ENCODE measurements at regions not wholly inside any gene's neighbourhood (a gene's known extent, or its start where the extent isn't known, plus 50 kb on each side); places are given as distances from the start of the nearest gene placed in this dataset.

- no peak for DNase-seq
Measured at GRCh38 chr12:125373375-125373774, 308.1 kb downstream of the AACS start.

GRCh38 chr12:125376422-125376821 lies 311.2 kb downstream of the AACS start:
- no peak for DNase-seq

GRCh38 chr12:125377093-125377492 lies 311.9 kb downstream of the AACS start:
- DNase-seq = no peak

DNA sequence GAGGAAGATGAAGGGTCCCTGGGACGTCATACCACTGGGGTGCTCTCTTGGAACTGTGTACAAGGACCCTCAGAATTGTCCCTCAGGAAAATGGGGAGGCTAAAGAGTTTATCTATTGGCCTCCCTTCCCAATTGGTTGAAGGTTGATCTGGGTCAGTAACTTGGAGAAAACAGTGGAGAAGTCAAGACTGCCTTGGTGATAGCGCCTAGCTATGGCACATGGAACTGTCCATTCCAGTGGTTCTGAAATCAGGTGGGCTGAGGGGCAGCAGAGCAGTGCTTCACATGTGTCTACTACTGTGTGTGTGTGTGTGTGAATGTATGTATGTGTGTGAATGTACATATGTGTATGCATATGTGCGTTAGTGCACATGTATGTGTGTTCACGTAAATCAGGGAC lies 316.1 kb downstream of the AACS start:
- DNase-seq = no peak

DNA sequence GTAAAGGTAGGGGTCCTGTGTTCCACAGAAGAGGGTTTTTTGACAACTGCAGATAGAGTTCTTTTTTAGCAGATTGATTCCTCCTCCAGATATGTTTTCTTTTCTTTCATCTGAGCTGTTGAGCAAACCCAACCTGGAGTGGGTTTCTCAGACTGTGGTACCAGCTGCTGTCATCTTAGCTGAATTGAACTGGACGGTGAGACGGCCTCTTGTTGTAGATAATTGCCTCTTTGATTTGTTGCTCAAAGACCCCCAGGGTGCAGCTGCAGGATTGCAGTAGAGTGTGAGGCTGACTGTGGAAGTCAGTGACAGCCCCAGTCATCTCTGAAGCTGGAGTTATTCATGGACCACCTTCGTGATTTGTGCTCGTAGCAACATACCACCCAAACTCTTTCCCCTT lies 317.7 kb downstream of the AACS start:
- DNase-seq = no peak

DNA sequence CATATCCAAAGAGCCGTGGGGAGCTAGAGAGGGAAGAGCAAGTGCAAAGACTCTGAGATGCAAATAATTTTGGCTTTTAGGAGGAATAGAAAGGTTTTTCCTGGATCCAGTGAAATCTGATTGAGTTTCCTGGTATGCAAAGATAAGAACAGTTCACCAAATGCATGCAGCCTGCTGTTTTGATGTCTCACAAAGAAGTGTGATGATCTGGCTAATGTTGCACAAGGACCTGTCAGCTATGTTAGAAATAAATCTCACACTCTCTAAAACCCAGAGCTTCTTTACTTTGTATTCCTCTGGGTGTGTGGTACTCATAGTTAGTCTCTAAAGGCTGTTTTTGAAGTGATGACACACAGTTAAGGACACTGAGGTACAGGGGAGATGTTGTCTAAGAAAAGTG lies 321.4 kb downstream of the AACS start:
- no peak for DNase-seq

DNA sequence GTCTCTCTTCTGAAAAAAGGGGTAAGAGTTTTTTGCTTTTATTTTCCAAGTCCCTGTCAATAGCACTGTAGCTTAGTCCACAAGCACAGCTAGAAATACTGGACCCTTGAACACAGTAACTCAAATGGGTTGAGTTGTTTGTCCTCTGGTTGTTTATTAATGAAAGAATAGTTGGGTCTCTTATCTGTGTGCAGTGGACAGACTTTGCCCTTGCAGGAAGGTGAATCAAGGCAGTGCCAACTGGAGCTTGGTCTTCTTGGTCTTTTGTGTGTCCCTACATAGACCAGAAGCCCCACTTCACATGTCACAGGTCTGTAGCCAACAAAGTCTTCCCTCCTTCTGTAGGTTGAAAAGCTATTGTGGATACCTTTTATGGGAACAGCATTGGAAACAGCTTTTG lies 322.0 kb downstream of the AACS start:
- no peak for DNase-seq

GRCh38 chr12:125389061-125389697 lies 323.9 kb downstream of the AACS start:
- no peak for DNase-seq

GRCh38 chr12:125393569-125393968 lies 328.3 kb downstream of the AACS start:
- no peak for DNase-seq

GRCh38 chr12:125395583-125396215 lies 330.5 kb downstream of the AACS start:
- no peak for DNase-seq

DNA sequence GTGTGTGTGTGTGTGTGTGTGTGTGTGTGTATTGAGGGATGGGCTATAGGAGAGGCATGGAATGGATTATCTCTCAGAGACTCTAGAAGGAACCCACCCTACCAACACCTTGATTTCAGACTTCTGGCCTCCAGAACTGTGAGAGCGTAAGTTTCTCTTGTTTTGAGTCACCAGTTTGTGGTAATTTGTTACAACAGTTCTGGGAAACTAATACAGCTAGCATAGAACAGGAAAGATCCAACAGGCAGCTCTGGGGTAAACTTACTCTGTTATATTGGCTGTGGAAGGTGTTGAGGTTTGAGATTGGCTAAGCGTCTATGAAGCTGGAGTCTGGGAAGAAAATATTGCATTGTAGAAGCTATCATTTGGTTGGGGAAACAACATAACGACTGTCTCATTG lies 334.3 kb downstream of the AACS start:
- no peak for DNase-seq

- no peak for DNase-seq
Measured at GRCh38 chr12:125402874-125403789, 337.9 kb downstream of the AACS start.

GRCh38 chr12:125403843-125404242 lies 338.6 kb downstream of the AACS start:
- DNase-seq = no peak

GRCh38 chr12:125406131-125406530 lies 340.9 kb downstream of the AACS start:
- no peak for DNase-seq

DNA sequence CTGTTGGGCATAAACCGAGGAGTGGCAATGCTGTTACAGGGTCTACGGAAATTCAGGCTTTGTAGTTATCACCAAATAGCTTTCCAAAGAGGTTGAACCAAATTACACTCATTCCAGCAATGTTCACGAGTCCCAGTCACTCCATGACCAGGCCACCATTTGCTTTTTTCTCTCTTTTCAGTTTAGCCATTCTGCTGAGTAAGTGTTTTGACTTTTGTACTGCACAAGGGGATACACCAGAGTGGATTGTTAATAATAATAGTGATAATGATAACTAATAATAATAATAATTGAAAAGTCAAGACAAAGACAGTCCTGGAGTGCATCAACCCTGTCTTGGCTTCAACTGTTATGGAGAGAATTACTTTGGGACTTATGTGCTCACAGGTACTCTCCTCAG lies 343.5 kb downstream of the AACS start:
- DNase-seq = no peak

DNA sequence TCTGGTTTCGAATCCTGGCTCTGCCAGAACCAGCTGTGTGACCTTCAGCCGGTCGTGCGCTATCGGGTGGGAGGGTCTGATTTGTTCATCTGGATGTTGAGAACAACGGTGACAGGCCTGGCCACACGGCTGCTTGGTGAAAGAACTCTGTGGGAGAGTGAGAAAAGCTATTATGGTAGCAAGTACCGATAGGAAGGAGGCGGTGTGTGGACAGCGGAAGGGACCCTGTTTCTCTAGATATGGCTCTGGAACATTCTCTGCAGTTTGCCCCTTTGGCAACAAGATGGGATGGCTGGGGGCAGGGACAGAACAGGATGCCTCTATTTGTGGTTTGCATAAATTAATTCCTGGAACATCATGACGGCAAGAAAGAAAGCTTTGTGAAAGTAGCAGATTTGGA lies 347.3 kb downstream of the AACS start:
- DNase-seq = no peak

DNA sequence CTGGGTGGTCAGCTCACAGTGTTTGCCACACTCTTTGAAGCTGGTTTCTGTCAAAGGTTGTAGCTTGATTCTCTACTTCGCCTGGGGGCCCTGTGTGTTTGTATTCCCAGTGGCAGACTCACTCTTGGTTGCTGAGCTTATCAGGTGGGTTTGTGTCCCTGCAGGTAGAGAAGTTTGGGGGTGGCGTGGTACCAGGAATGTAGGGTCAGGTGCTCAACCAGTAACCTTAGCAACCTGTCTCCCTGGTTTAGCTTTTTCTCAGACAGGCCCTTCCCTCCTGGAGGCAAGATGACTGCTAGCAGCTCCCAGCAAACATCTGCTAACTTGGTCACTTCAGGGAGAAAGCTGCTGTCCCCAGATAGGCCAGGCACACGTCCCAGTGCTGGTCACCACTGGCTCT lies 352.2 kb downstream of the AACS start:
- no peak for DNase-seq

DNA sequence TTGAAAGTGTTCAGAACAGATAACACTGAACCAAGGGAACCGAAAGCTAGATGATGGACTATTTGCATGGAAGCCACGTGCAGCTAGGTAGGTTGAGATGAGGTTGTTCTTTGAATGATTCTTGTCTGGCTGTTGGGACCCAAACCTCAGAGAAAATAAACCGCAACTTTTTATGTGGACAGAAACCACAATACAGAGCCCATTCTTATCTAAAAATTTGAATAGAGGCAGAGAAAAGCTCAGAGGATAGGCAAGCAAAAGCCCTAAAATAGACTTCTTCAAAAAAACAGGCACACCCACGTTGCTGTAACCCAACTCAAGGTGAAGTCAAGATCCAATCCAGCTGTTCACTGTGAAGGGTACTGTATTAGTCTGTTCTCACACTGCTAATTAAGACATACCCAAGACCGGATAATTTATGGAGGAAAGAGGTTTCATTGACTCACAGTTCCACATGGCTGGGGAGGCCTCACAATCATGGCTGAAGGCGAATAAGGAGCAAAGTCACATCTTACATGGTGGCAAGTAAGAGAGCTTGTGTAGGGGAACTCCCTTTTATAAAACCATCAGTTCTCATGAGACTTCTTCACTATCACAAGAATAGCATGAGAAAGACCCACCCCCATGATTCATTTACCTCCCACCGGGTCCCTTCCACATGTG lies 353.8 kb downstream of the AACS start:
- no peak for DNase-seq

- DNase-seq = no peak
Measured at GRCh38 chr12:125424909-125425308, 359.7 kb downstream of the AACS start.

DNA sequence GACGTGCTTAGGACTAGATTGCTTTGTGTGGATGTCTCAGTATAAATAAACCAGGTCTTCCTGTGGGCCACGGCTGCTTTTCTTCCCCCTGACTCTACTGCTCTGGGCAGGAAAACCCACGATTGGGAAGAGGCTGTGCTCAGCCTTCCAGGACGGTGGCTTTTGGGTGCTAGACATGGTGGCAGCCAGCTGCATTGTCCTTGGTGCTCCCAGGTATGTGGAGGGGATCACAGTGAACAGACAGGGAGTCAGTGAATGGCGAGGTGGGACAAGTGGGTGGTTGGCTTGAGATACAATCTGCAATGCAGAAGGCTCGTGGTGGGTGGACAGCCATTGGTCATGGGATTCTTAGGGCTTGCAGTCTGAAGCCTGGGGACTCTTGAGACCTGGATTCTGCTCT lies 366.3 kb downstream of the AACS start:
- DNase-seq = no peak

DNA sequence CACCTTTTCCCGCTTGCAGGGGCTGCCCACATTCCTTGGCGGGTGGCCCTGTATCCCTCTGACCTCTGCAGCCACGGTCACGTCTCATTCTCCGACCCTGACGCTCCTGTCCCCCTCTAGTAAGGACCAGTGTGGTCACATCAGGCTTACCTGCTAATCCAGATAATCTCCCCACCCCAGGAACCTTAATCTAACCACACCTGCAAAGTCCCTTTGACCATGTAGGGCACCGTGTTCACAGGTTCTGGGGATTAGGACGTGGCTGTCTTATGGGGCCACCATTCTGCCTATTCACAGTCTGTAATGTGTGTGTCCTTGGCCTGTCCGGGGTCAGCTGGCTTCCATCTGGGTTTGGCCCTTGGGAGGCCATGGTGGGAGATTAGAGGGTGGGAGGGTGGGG lies 368.9 kb downstream of the AACS start:
- no peak for DNase-seq

- DNase-seq = no peak
Measured at GRCh38 chr12:125434936-125435443, 369.8 kb downstream of the AACS start.

DNA sequence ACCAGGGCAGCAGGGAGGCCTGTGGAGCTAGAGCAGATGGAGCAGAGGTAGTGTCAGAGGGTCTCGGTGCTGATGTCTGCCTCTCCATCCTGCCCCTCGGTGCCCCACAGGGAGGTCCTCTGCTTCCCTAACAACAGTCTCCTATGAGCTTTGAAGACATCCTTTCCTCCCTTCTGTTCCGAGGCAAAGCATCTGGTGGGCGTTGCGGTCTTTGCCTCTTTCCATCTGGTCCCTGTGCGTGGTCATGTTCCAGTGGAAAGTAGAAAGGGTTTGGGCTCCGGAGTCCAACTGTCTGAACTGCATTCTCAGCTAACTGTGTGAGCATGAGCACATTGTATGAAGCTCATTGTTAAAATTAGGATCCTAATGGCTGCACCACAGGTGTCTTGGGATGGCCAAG lies 370.6 kb downstream of the AACS start:
- DNase-seq = no peak

All from GOT3 (cell line).